Adrenal gland (tissue), 5 donors: ENCODE measurements at regions not wholly inside any gene's neighbourhood (a gene's known extent, or its start where the extent isn't known, plus 50 kb on each side); places are given as distances from the start of the nearest gene placed in this dataset.

Experiments used
- POLR2A ChIP-seq, 2 donors: fragments of 450-650 bp; IDR thresholded peaks; one replicate each; pipeline ENCODE4 v1.6.1; 2017; ENCODE audit warnings: antibody characterized with exemption in 2 of 2, mild to moderate bottlenecking in 2 of 2, moderate library complexity in 1 of 2
- TF ChIP-seq, protein P1 (sequence below), 6 experiments: fragments of 450-650 bp in 4 of 6; fragments of 200-600 bp in 2 of 6; sonication (generic) in 1 of 6; IDR thresholded peaks; 1 replicate in 5 of 6; 2 replicates in 1 of 6; pipeline versions ENCODE4 v1.5.1 to v1.8.0; 2016 to 2021; ENCODE audit warnings: antibody characterized with exemption in 6 of 6, mild to moderate bottlenecking in 2 of 6, moderate library complexity in 1 of 6
- donor health status: DM: no; HTN: no; CAD: no.

DNA sequence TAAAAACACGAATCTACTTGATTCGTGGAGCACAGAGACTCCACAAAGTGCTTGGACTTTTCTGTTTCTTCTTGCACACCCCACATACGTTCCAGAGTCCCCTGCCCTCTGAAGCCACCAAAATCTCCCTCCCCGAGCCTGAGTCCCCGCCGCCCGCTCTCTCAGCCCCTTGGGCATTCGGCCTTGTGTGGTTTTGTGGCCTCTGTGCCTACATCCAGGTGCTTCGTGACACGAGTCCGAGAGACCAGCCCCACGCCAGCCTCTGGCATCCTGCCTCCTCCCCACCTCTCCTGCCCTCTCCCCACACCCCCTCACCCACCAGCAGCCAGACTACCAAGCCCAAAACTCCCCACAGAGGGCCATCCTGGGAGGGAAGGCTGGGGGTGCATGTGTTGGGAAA lies 87.8 kb upstream of the PPP1R26 start:
- TF ChIP-seq, protein P1, sequence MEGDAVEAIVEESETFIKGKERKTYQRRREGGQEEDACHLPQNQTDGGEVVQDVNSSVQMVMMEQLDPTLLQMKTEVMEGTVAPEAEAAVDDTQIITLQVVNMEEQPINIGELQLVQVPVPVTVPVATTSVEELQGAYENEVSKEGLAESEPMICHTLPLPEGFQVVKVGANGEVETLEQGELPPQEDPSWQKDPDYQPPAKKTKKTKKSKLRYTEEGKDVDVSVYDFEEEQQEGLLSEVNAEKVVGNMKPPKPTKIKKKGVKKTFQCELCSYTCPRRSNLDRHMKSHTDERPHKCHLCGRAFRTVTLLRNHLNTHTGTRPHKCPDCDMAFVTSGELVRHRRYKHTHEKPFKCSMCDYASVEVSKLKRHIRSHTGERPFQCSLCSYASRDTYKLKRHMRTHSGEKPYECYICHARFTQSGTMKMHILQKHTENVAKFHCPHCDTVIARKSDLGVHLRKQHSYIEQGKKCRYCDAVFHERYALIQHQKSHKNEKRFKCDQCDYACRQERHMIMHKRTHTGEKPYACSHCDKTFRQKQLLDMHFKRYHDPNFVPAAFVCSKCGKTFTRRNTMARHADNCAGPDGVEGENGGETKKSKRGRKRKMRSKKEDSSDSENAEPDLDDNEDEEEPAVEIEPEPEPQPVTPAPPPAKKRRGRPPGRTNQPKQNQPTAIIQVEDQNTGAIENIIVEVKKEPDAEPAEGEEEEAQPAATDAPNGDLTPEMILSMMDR (IDR thresholded peaks at IDR 0.05): no peak
- no peak for TF ChIP-seq POLR2A (IDR thresholded peaks at IDR 0.05)
